T47D (cell line): ENCODE measurements at regions not wholly inside any gene's neighbourhood (a gene's known extent, or its start where the extent isn't known, plus 50 kb on each side); places are given as distances from the start of the nearest gene placed in this dataset.
"Not testable (repeated sequence)": the region's sequence is repeated elsewhere in the genome, so short reads cannot be mapped to it uniquely, and the experiment has no call there.

Experiments used
- DNase-seq, 2 experiments: peaks; one replicate each; pipeline versions ENCODE4 v3.0.0 to v3.0.0-alpha.2; 2011 to 2012; ENCODE audit warnings: low read depth in 1 of 2, low spot score in 1 of 2
- JUND ChIP-seq: IDR thresholded peaks from 2 replicates; pipeline ENCODE4 v1.6.1; 2012; ENCODE audit warnings: low read depth
- in situ Hi-C: cut with HindIII; loops from 2 replicates; pipeline ENCODE4 v1.10.0; 2016; ENCODE audit warnings: low sequenced_read_pairs, low pct_unique_long_range_greater_than_20kb

DNA sequence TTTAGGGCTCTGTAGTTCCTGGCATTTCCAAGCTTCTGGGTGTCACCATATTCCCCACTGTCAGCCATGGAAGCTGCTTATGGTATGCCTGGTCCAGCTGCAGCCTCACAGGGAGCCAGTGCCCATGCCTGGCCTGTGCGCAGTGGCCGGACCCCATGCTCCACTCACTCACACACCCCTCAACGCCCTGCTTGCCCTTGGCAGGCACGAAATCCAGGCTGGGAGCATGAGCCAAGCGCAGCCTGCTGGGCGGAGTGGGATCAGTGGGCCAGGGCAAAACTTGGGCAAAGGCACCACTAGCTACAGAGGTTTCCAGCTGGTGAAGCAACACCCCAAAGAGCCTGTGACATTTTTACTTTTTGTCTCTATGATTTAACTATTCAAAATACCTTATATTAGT lies 520.4 kb downstream of the RWDD3 start:
- no peak for DNase-seq
- in situ Hi-C loops: no loop called here
- no peak for TF ChIP-seq JUND

DNA sequence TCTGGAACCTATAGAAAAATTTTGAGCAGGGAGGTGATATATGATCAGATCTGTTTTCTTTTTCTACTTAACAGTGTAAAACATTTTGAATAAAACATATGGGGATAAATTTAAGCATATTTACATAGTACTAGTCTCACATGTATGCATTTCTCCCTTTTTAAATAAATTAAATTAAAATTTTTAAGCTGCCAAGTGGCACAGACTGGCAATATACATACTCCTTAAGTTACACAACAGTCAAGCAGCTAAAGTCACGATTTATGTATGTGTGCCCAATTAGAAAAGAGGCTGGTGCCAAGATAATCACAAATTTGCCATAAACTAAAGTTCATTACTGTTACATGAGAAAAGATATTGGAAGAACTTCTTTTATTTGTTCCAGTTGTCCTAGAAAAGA lies 532.0 kb downstream of the RWDD3 start:
- in situ Hi-C loops: no loop called here
- TF ChIP-seq JUND: no peak
- DNase-seq: no peak

DNA sequence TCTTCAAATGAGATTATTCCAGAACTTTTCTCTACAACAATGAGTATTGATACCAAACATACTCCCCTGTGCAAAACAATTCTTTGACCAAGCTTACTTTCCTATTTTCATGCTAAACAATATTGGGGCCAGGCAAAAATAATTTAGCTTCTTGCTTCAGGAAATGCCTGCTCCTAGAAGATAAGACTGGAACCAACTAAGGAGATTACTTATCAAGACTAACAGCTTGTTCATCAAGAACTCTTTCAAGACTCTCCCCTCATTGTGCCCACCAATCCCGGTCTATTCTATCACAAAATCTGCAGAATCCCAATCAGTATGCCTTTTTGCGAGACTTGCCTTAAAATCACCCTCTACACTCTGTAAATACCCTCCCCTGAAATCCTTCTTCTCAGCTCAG lies 536.6 kb downstream of the RWDD3 start:
- no peak for TF ChIP-seq JUND
- in situ Hi-C loops: no loop called here
- DNase-seq: no peak

DNA sequence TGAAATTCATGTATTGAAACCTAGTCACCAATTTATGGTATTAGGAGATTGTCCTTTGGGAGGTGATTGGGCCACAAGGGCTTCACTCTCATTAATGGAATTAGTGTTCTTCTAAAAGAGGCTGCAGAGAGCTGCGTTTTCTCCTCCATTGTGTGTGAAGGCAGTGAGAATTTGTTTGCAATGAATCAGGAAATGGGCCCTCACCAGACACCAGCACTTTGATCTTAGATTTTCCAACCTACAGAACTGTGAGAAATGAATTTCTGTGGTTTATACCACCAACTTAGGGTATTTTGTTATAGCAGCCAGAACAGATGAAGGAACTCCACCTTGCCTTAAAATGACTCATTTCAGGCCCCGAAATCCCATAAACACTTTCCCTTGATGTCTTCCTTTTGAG lies 544.2 kb downstream of the RWDD3 start:
- TF ChIP-seq JUND: no peak
- no peak for DNase-seq
- in situ Hi-C loops: no loop called here

DNA sequence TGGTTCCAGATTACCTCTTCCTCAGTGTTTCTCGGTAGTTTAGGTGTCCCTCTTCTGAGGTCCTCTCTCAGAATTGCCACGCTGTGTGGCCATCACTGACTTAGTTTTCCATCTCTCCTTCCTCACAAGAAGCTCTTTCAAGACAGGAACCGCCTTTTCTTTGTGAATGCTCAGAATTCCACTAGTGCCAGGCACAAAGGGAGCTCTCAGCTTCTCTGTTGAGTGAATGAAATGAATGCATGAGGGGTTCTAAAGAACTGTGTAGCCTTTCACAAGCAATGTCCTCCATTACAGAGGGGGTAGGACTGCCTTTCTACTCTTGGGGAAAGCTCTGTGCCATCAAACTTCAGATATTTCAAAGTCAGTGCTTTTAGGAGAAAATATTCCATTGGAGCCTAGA lies 546.8 kb downstream of the RWDD3 start:
- in situ Hi-C loops: no loop called here
- no peak for DNase-seq
- no peak for TF ChIP-seq JUND

DNA sequence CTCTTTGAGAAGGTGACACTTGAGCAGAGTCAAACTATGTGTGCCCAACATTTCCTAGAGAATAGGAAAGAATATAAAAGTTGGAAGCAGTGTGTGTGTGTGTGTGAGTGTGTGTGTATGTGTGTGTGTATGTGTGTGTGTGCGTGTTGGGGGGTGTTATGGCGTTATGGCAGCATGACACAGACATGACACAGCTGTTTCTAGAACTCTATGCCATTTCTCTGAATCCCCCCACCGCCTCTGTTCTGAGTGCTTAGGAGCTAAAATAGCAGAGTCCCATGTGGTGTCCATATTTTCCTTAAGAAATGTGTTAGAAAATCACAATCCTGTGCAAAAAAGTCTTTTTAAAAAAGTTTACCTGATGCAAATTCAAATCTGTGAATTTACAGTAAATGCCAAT lies 556.1 kb downstream of the RWDD3 start:
- in situ Hi-C loops: no loop called here

DNA sequence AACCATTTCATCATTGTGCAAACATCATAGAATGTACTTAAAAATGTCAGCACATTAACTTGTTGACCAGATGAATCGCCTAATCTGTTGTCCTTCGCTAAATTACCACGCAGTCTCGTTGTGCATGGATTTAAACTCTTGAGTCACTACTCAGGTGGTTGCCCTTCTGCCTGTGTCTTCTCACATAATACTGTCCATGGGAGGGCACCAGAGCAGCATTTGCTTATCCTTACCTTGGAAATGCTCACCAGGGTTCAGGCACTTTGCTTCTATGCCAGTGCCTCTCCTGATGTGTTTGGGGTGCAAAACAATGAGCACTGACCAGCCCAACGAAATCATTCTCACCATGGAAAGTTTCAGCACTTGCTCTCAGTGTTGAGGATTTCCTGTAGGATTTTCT lies 559.9 kb downstream of the RWDD3 start:
- no peak for TF ChIP-seq JUND
- DNase-seq: peak in 1 of 2 experiments; percentile 24
- in situ Hi-C loops: no loop called here

More for the DNA sequence above, 556.1 kb downstream of the RWDD3 start:
- TF ChIP-seq JUND: no peak
- DNase-seq: no peak

DNA sequence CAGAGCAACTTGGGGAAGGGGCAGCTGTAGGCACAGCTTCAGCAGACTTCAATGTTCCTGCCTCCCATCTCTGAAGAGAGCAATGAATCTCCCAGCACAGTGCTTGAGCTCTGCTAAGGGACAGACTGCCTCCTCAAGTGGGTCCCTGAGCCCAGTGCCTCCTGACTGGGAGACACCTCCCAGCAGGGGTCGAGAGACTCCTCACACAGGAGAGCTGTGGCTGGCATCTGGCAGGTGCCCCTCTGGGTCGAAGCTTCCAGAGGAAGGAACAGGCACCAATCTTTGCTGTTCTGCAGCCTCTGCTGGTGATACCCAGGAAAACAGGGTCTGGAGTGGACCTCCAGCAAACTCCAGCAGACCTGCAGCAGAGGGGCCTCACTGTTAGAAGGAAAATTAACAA lies 563.8 kb downstream of the RWDD3 start:
- in situ Hi-C loops, DNase-seq: not testable (repeated sequence)

DNA sequence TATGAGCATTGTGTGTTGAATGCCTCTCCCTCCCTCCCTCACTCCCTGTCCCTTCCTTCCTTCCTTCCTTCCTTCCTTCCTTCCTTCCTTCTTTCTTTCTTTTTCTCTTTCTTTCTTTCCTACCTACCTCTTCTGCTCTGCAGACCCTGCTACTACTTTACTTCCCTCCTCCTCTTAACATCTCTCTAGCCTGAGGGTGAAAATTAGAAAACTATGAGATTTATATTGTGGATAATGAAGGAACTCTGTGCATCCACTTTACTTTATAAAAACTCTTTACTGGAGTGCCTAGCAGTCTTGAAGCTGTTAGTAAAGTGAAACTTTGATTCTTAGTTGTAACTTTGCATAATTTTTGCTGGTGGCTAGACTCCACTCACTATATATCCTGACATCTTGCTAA lies 572.2 kb downstream of the RWDD3 start:
- DNase-seq: no peak
- TF ChIP-seq JUND: no peak
- in situ Hi-C loops: no loop called here

DNA sequence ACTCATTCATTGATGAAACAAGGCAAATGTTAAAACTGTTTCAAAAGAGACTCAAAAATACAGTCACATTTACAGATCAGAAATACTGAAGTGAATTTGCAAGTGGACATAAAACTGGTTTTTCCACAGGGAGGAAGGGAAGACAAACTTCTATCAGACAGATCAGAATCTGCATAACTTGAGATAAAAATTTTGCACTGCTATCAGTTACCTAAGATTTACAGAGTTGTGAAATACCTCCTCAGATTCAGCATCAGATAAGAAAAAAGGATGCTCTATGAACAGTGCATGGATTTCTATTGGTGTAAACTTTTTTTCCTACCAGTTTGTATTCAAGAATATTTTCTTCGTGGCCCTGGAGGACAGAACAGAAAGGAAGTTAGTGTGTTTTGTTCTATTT lies 575.4 kb downstream of the RWDD3 start:
- in situ Hi-C loops: no loop called here

DNA sequence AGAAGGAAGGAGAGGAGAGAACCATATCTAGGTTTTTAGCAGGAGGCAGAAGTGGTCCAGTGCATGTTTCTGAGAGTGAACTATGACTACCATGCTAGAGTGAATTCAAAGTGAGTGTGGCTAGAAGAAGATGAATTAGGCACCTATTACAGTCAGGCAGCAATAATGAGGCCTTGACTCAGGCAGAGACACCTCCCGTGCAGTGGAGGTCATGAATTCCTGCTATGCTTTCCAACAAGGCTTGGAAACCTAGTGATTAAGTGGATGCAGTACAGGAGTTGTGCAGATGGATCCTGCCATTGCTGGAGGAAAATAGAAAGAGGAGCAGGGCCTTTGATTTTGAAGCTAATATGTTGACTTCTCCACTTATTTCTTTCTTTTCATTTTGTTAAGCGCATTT lies 581.5 kb downstream of the RWDD3 start:
- no peak for TF ChIP-seq JUND
- DNase-seq: no peak
- in situ Hi-C loops: no loop called here

More for the DNA sequence above, 575.4 kb downstream of the RWDD3 start:
- no peak for DNase-seq
- no peak for TF ChIP-seq JUND

DNA sequence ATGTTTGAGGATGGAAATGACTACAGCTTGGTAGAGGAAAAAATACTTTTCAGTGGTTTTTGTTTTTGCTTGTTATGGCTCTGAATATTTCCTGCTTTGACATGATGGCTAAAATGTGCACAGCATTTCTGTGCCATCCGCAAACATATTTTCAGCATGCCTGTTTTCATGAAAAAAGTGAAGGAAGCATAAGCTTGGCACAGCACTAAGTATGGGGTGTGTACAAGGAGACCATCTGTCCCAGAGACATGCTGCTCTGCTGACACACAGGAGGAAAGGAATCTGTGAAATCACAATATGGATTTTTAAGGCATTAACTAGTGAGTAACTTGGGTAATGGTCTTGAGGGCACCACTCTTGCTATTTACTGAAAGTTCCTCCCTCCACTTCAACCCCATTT lies 595.5 kb downstream of the RWDD3 start:
- no peak for DNase-seq
- no peak for TF ChIP-seq JUND
- in situ Hi-C loops: no loop called here

DNA sequence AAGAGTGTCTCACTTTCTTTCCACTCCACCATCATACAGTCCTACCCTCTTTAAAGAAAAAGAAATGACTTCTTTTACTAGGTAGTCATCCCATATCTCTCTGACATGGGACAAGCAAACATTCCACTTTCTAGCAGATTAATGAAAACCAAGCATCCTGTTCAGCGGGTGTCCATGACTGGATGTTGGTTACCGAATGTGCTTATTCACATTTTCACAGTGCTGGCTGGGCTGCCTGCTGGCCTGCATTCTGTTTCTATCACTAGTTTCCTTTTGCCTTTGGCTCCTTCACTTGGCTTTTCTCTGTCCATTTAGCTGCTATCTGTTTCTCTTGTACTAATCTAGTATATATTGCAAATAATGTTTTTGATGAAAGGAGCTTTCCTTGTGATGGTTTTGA lies 598.4 kb downstream of the RWDD3 start:
- TF ChIP-seq JUND: no peak
- no peak for DNase-seq
- in situ Hi-C loops: no loop called here

DNA sequence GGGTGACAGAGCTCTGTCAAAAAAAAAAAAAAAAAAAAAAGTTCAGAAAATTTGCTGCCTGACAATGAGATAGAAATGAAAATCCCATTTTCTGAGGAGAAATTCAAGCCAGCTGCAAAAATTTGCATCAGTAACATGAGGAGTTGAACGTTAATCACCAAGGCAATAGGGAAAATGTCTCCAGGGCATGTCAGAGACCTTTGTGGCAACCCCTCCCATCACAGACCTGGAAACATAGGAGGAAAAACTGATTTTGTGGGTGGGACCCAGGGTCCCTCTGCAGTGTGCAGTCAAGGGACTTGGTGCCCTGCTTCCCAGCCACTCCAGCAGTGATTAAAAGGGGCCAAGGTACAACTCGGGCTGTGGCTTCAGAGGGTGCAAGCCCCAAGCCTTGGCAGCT lies 615.4 kb downstream of the RWDD3 start:
- no peak for DNase-seq
- no peak for TF ChIP-seq JUND
- in situ Hi-C loops: no loop called here
